Adipocyte (in vitro differentiated cells): ENCODE measurements at regions not wholly inside any gene's neighbourhood (a gene's known extent, or its start where the extent isn't known, plus 50 kb on each side); places are given as distances from the start of the nearest gene placed in this dataset.
A peak's percentile ranks its signal among the peaks of the same experiment; 100 is the strongest.

Experiments used
- DNase-seq: peaks from one replicate; pipeline ENCODE4 v3.0.0-alpha.2; 2015; ENCODE audit warnings: low read depth
- H3K27me3 ChIP-seq: replicated peaks from 2 replicates; pipeline ENCODE4 v1.7.0; 2013; ENCODE audit warnings: mild to moderate bottlenecking, low read length, moderate library complexity; ENCODE audit not compliant: control insufficient read depth, insufficient read depth
- H3K36me3 ChIP-seq: 2 replicates; pipeline ENCODE4 v1.7.0; 2013; ENCODE audit warnings: low read length, mild to moderate bottlenecking, moderate library complexity; ENCODE audit not compliant: control insufficient read depth, insufficient read depth, severe bottlenecking
- H3K4me1 ChIP-seq: 2 replicates; pipeline ENCODE4 v1.7.0; 2013; ENCODE audit warnings: mild to moderate bottlenecking, low read length, moderate library complexity; ENCODE audit not compliant: control insufficient read depth, insufficient read depth
- H3K4me3 ChIP-seq: 2 replicates; pipeline ENCODE4 v1.7.0; 2013; ENCODE audit warnings: mild to moderate bottlenecking, low read length, moderate library complexity
- H3K9ac ChIP-seq: 2 replicates; pipeline ENCODE4 v1.7.0; 2013; ENCODE audit warnings: mild to moderate bottlenecking, low read length, moderate library complexity
- H3K9me3 ChIP-seq: 2 replicates; pipeline ENCODE4 v1.7.0; 2013; ENCODE audit warnings: mild to moderate bottlenecking, low read length, moderate library complexity; ENCODE audit not compliant: control insufficient read depth

GRCh38 chr3:39000008-39000450 lies 51.7 kb downstream of the SCN11A start:
- no peak overlapping the region for H3K9ac ChIP-seq
- peaks cover 9% of the 10 kb centered on the region for H3K4me1 ChIP-seq
- H3K36me3 ChIP-seq, result no peaks in the 10 kb centered on the region
- no peaks in the 10 kb centered on the region for H3K27me3 ChIP-seq
- DNase-seq, result peak; percentile 81
- no peaks in the 10 kb centered on the region for H3K9me3 ChIP-seq
- H3K4me3 ChIP-seq, result no peak overlapping the region

GRCh38 chr3:38998086-38998485 lies 53.7 kb downstream of the SCN11A start:
- peaks cover 9% of the 10 kb centered on the region for H3K4me1 ChIP-seq
- no peaks in the 10 kb centered on the region for H3K36me3 ChIP-seq
- H3K9ac ChIP-seq, result no peak overlapping the region
- H3K27me3 ChIP-seq, result no peaks in the 10 kb centered on the region
- DNase-seq, result no peak
- no peaks in the 10 kb centered on the region for H3K9me3 ChIP-seq
- H3K4me3 ChIP-seq, result no peak overlapping the region

GRCh38 chr3:38996193-38996592 lies 55.6 kb downstream of the SCN11A start:
- no peaks in the 10 kb centered on the region for H3K9me3 ChIP-seq
- peaks cover 3% of the 10 kb centered on the region for H3K4me1 ChIP-seq
- no peak overlapping the region for H3K9ac ChIP-seq
- DNase-seq, result no peak
- H3K4me3 ChIP-seq, result no peak overlapping the region
- H3K36me3 ChIP-seq, result no peaks in the 10 kb centered on the region
- no peaks in the 10 kb centered on the region for H3K27me3 ChIP-seq

GRCh38 chr3:38994251-38994650 lies 57.5 kb downstream of the SCN11A start:
- no peaks in the 10 kb centered on the region for H3K9me3 ChIP-seq
- no peaks in the 10 kb centered on the region for H3K36me3 ChIP-seq
- peaks cover 9% of the 10 kb centered on the region for H3K4me1 ChIP-seq
- no peak for DNase-seq
- no peak overlapping the region for H3K4me3 ChIP-seq
- no peak overlapping the region for H3K9ac ChIP-seq
- no peaks in the 10 kb centered on the region for H3K27me3 ChIP-seq

GRCh38 chr3:38992117-38992760 lies 59.5 kb downstream of the SCN11A start:
- no peak overlapping the region for H3K9ac ChIP-seq
- no peaks in the 10 kb centered on the region for H3K27me3 ChIP-seq
- DNase-seq, result peak; percentile 56
- no peaks in the 10 kb centered on the region for H3K36me3 ChIP-seq
- no peaks in the 10 kb centered on the region for H3K9me3 ChIP-seq
- no peak overlapping the region for H3K4me3 ChIP-seq
- H3K4me1 ChIP-seq, result peaks cover 9% of the 10 kb centered on the region

GRCh38 chr3:38990621-38991020 lies 61.1 kb downstream of the SCN11A start:
- no peak overlapping the region for H3K9ac ChIP-seq
- no peaks in the 10 kb centered on the region for H3K27me3 ChIP-seq
- peaks cover 22% of the 10 kb centered on the region for H3K4me1 ChIP-seq
- no peaks in the 10 kb centered on the region for H3K36me3 ChIP-seq
- H3K9me3 ChIP-seq, result no peaks in the 10 kb centered on the region
- DNase-seq, result no peak
- H3K4me3 ChIP-seq, result no peak overlapping the region

GRCh38 chr3:38989917-38990510 lies 61.7 kb downstream of the SCN11A start:
- peaks cover 23% of the 10 kb centered on the region for H3K4me1 ChIP-seq

GRCh38 chr3:38988955-38989354 lies 62.8 kb downstream of the SCN11A start:
- Histone ChIP-seq H3K27me3 (no peaks in the 10 kb centered on the region), H3K36me3 (no peaks in the 10 kb centered on the region), H3K4me1 (peaks cover 23% of the 10 kb centered on the region), H3K9me3 (no peaks in the 10 kb centered on the region), H3K4me3 (no peak overlapping the region), H3K9ac (no peak overlapping the region)
- no peak for DNase-seq

More at GRCh38 chr3:38989917-38990510, 61.7 kb downstream of the SCN11A start:
- Histone ChIP-seq H3K36me3 (no peaks in the 10 kb centered on the region), H3K9me3 (no peaks in the 10 kb centered on the region), H3K27me3 (no peaks in the 10 kb centered on the region), H3K4me3 (no peak overlapping the region), H3K9ac (no peak overlapping the region)
- DNase-seq, result no peak

- Histone ChIP-seq H3K9ac (no peak overlapping the region), H3K27me3 (no peaks in the 10 kb centered on the region), H3K9me3 (no peaks in the 10 kb centered on the region), H3K4me1 (peaks cover 23% of the 10 kb centered on the region), H3K36me3 (no peaks in the 10 kb centered on the region), H3K4me3 (no peak overlapping the region)
- DNase-seq, result no peak
Measured at GRCh38 chr3:38987456-38987855, 64.3 kb downstream of the SCN11A start.

GRCh38 chr3:38986901-38987300 lies 64.8 kb downstream of the SCN11A start:
- Histone ChIP-seq H3K4me3 (no peak overlapping the region), H3K9me3 (no peaks in the 10 kb centered on the region), H3K9ac (no peak overlapping the region), H3K27me3 (no peaks in the 10 kb centered on the region), H3K36me3 (no peaks in the 10 kb centered on the region), H3K4me1 (peaks cover 21% of the 10 kb centered on the region)
- DNase-seq, result no peak

GRCh38 chr3:38985981-38986380 lies 65.8 kb downstream of the SCN11A start:
- Histone ChIP-seq H3K4me1 (peaks cover 21% of the 10 kb centered on the region), H3K27me3 (no peaks in the 10 kb centered on the region), H3K9me3 (no peaks in the 10 kb centered on the region), H3K9ac (no peak overlapping the region), H3K36me3 (no peaks in the 10 kb centered on the region), H3K4me3 (peak overlapping the region; percentile 37)
- no peak for DNase-seq

GRCh38 chr3:38985581-38985980 lies 66.2 kb downstream of the SCN11A start:
- peaks cover 21% of the 10 kb centered on the region for H3K4me1 ChIP-seq
- no peak overlapping the region for H3K9ac ChIP-seq
- no peaks in the 10 kb centered on the region for H3K36me3 ChIP-seq
- peak overlapping the region; percentile 18 for H3K4me3 ChIP-seq
- H3K9me3 ChIP-seq, result no peaks in the 10 kb centered on the region
- DNase-seq, result peak; percentile 27
- H3K27me3 ChIP-seq, result no peaks in the 10 kb centered on the region
